SKM-1 (cell line): ENCODE measurements at regions not wholly inside any gene's neighbourhood (a gene's known extent, or its start where the extent isn't known, plus 50 kb on each side); places are given as distances from the start of the nearest gene placed in this dataset.

ENCODE experiments used
- DNase-seq: peaks from one replicate; lab custom pipeline; 2025; ENCODE audit not compliant: unreplicated experiment; lab: John Stamatoyannopoulos, UW

- DNase-seq: no peak
Observed at GRCh38 chr9:106405871-106406435, 457.0 kb upstream of the ZNF462 start.

- no peak for DNase-seq
Observed at GRCh38 chr9:106414042-106414441, 448.9 kb upstream of the ZNF462 start.

GRCh38 chr9:106417685-106418084 lies 445.3 kb upstream of the ZNF462 start:
- DNase-seq: no peak

- DNase-seq: no peak
Observed at GRCh38 chr9:106419829-106420228, 443.1 kb upstream of the ZNF462 start.

- no peak for DNase-seq
Observed at GRCh38 chr9:106420511-106420944, 442.4 kb upstream of the ZNF462 start.

GRCh38 chr9:106421772-106422171 lies 441.2 kb upstream of the ZNF462 start:
- DNase-seq: no peak

- DNase-seq: no peak
Observed at GRCh38 chr9:106423575-106423974, 439.4 kb upstream of the ZNF462 start.

GRCh38 chr9:106432631-106433030 lies 430.3 kb upstream of the ZNF462 start:
- no peak for DNase-seq

- DNase-seq: no peak
Observed at GRCh38 chr9:106438928-106439327, 424.0 kb upstream of the ZNF462 start.

- no peak for DNase-seq
Observed at GRCh38 chr9:106441283-106441682, 421.7 kb upstream of the ZNF462 start.

GRCh38 chr9:106443520-106443919 lies 419.4 kb upstream of the ZNF462 start:
- DNase-seq: no peak

- no peak for DNase-seq
Observed at GRCh38 chr9:106445107-106445506, 417.9 kb upstream of the ZNF462 start.

- no peak for DNase-seq
Observed at GRCh38 chr9:106449336-106449927, 413.5 kb upstream of the ZNF462 start.

- no peak for DNase-seq
Observed at GRCh38 chr9:106450549-106450948, 412.4 kb upstream of the ZNF462 start.

- DNase-seq: no peak
Observed at GRCh38 chr9:106451223-106451622, 411.7 kb upstream of the ZNF462 start.

- no peak for DNase-seq
Observed at GRCh38 chr9:106456581-106456980, 406.4 kb upstream of the ZNF462 start.

GRCh38 chr9:106467113-106467864 lies 395.7 kb upstream of the ZNF462 start:
- DNase-seq: no peak

- DNase-seq: no peak
Observed at GRCh38 chr9:106467865-106468164, 395.2 kb upstream of the ZNF462 start.

- DNase-seq: no peak
Observed at GRCh38 chr9:106468431-106468830, 394.5 kb upstream of the ZNF462 start.

GRCh38 chr9:106478312-106478711 lies 384.7 kb upstream of the ZNF462 start:
- no peak for DNase-seq

- no peak for DNase-seq
Observed at GRCh38 chr9:106478727-106479126, 384.2 kb upstream of the ZNF462 start.

- DNase-seq: no peak
Observed at GRCh38 chr9:106479679-106480078, 383.3 kb upstream of the ZNF462 start.
